ENCODE measurements at regions not wholly inside any gene's neighbourhood (a gene's known extent, or its start where the extent isn't known, plus 50 kb on each side); places are given as distances from the start of the nearest gene placed in this dataset.

- no peak overlapping the region for H3K4me3 ChIP-seq
- DNase-seq = no peak
- peaks cover 0 to 5% (median 0%) of the 10 kb centered on the region in 3 donors for H3K9me3 ChIP-seq (replicated peaks in 1 of 3)
- H3K36me3 ChIP-seq (replicated peaks in 1 of 2) = no peaks in the 10 kb centered on the region
- TF ChIP-seq, protein P1, sequence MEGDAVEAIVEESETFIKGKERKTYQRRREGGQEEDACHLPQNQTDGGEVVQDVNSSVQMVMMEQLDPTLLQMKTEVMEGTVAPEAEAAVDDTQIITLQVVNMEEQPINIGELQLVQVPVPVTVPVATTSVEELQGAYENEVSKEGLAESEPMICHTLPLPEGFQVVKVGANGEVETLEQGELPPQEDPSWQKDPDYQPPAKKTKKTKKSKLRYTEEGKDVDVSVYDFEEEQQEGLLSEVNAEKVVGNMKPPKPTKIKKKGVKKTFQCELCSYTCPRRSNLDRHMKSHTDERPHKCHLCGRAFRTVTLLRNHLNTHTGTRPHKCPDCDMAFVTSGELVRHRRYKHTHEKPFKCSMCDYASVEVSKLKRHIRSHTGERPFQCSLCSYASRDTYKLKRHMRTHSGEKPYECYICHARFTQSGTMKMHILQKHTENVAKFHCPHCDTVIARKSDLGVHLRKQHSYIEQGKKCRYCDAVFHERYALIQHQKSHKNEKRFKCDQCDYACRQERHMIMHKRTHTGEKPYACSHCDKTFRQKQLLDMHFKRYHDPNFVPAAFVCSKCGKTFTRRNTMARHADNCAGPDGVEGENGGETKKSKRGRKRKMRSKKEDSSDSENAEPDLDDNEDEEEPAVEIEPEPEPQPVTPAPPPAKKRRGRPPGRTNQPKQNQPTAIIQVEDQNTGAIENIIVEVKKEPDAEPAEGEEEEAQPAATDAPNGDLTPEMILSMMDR (IDR thresholded peaks at IDR 0.05) = no peak
- TF ChIP-seq POLR2A (IDR thresholded peaks at IDR 0.05) = no peak
- no peaks in the 10 kb centered on the region for H3K4me1 ChIP-seq (replicated peaks in 1 of 2)
- H3K27me3 ChIP-seq = no peaks in the 10 kb centered on the region
- H3K27ac ChIP-seq = no peak overlapping the region
- intact Hi-C loops (cut with DNase I) = no loop called here
These were observed 674.4 kb downstream of the TMTC2 start for GRCh38 chr12:83361071-83361470.

DNA sequence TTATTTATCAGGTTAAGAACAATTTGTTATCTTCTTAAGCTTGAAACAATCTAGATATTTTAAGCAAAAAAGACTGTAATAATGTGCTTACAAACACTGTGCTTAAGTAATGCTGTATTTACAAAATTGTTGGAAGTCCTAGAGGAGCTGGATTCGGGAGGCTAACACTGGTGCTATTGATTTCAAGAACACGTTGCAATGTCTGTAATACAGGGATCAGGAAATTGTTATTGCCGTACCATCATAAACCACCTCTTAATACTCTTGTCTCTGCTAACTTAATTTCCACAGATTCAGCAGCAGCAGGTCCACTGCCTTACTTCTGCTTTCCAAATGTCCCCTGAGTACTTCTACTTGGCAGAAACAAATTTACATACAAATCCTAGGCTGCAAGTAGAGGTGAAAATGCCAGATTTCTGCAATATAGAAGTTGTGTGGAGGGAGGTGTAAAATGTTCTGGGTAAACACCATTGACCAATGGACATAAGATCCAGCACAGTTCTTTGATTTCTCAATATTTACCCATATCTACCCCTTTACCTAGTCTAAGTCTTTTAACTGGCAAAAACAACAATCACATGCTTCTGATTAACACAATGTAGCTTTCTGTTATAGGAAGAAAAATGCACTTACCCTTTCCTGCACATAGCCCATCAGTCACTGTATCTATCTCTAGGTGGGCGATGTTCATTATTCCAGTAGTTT lies 663.4 kb downstream of the TMTC2 start:
- no peaks in the 10 kb centered on the region for H3K27me3 ChIP-seq
- intact Hi-C loops (cut with DNase I) = no loop called here
- no peak overlapping the region for H3K27ac ChIP-seq
- H3K4me3 ChIP-seq = no peak overlapping the region
- H3K4me1 ChIP-seq (replicated peaks in 1 of 2) = no peaks in the 10 kb centered on the region
- no peaks in the 10 kb centered on the region for H3K36me3 ChIP-seq (replicated peaks in 1 of 2)
- H3K9me3 ChIP-seq (replicated peaks in 1 of 3) = no peaks in the 10 kb centered on the region
- no peak for DNase-seq
- WGBS, 4 donors = 66 to 78% (median 73%) methylated on average over 4 of the region's 4 CpGs
- TF ChIP-seq POLR2A (IDR thresholded peaks at IDR 0.05) = no peak
- TF ChIP-seq, protein P1 (IDR thresholded peaks at IDR 0.05) = no peak

DNA sequence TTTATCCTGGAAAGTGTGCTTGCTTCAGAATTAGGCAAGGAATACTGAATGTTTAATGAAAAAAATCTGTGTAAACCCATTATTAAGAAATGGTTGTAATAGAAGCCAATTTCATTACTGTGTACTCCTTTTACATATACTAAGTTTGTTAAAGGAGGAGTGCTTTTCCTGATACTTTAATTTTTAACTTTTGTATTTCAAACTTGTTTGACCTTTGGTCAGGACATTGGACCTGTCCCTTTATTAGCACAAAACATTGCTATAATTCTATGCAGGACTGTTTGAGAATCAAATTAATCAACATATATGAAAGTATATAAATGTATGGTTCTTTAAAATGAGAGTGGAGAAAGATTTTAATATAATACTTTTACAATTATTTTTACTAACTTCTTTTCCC lies 659.6 kb downstream of the TMTC2 start:
- H3K27ac ChIP-seq = no peak overlapping the region
- H3K4me3 ChIP-seq = no peak overlapping the region
- no peak for DNase-seq
- no peaks in the 10 kb centered on the region for H3K36me3 ChIP-seq (replicated peaks in 1 of 2)
- TF ChIP-seq POLR2A (IDR thresholded peaks at IDR 0.05) = no peak
- TF ChIP-seq, protein P1 (IDR thresholded peaks at IDR 0.05) = no peak
- H3K4me1 ChIP-seq (replicated peaks in 1 of 2) = no peaks in the 10 kb centered on the region
- H3K27me3 ChIP-seq = no peaks in the 10 kb centered on the region
- no peaks in the 10 kb centered on the region for H3K9me3 ChIP-seq (replicated peaks in 1 of 3)
- intact Hi-C loops (cut with DNase I) = no loop called here

DNA sequence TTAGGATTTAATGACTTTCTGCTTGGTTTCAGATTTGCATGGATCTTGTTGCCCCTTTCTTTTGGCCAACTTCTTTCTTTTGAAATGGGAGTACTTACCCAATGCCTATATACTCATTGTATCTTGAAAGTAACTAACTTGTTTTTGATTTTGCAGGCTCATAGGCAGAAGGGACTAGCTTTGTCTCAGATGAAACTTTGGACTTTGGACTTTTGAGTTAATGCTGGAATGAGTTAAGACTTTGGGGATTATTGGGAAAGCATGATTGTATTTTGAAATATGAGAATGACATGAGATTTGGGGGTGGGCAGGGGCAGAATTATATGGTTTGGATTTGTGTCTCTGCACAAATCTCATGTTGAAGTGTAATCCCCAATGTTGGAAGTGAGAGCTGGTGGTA lies 657.1 kb downstream of the TMTC2 start:
- H3K9me3 ChIP-seq (replicated peaks in 1 of 3) = no peaks in the 10 kb centered on the region
- TF ChIP-seq, protein P1 (IDR thresholded peaks at IDR 0.05) = no peak
- no peak for TF ChIP-seq POLR2A (IDR thresholded peaks at IDR 0.05)
- intact Hi-C loops (cut with DNase I) = no loop called here

More for the DNA sequence above, 657.1 kb downstream of the TMTC2 start:
- H3K4me3 ChIP-seq = no peak overlapping the region
- H3K36me3 ChIP-seq (replicated peaks in 1 of 2) = no peaks in the 10 kb centered on the region
- no peaks in the 10 kb centered on the region for H3K27me3 ChIP-seq
- no peak for DNase-seq
- H3K27ac ChIP-seq = no peak overlapping the region
- H3K4me1 ChIP-seq (replicated peaks in 1 of 2) = no peaks in the 10 kb centered on the region

All from adrenal gland (tissue), 9 donors.